HL-60 (cell line): ENCODE measurements at regions not wholly inside any gene's neighbourhood (a gene's known extent, or its start where the extent isn't known, plus 50 kb on each side); places are given as distances from the start of the nearest gene placed in this dataset.

ENCODE experiments used
- GABPA ChIP-seq: IDR thresholded peaks from 2 replicates; pipeline ENCODE4 v1.6.1; 2012; ENCODE audit warnings: low read depth
- TF ChIP-seq, protein P1 (sequence below): IDR thresholded peaks from one replicate; pipeline ENCODE4 v1.5.1; 2011; ENCODE audit warnings: low read length, control low read depth, inconsistent platforms; ENCODE audit not compliant: insufficient read depth
- TF ChIP-seq, protein P2 (sequence below): IDR thresholded peaks from 2 replicates; pipeline ENCODE4 v1.6.1; 2012; ENCODE audit warnings: low read depth; ENCODE audit not compliant: insufficient replicate concordance

DNA sequence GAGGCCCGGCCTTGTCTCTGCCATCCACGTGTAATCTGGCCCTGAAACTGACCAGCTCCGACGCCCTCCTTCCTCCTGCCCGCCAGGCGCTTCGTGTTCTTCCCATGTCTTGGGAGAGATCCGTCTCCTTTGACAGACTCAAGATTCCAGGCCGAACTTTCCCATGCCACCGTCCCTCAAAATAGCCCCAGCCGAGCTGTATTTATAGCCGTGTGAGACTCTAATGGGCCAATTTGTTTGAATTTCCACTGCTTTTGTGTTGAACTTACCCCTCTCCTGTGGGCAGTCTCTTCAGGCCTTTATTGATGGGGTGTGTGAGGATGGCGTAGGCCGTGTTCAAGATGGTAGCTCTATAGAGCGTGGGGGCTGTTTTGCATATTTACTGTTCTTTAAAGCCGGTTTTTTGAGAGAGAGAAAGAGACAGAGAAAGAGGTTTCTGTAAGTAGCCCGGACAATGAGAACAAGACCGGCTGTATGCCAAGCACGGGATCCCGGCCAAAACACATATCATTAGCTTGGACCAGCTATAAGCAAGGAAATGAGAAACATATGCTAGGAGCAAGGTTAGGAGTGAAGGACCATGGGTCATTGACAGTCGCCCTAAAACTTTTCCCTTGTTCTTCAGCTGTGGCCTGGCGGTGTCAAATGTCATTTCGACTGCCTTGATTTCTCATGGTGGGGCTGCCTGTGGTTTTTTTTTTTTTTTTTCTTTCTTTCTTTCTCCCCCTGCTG lies 124.5 kb upstream of the ZFHX3 start:
- TF ChIP-seq, protein P1, sequence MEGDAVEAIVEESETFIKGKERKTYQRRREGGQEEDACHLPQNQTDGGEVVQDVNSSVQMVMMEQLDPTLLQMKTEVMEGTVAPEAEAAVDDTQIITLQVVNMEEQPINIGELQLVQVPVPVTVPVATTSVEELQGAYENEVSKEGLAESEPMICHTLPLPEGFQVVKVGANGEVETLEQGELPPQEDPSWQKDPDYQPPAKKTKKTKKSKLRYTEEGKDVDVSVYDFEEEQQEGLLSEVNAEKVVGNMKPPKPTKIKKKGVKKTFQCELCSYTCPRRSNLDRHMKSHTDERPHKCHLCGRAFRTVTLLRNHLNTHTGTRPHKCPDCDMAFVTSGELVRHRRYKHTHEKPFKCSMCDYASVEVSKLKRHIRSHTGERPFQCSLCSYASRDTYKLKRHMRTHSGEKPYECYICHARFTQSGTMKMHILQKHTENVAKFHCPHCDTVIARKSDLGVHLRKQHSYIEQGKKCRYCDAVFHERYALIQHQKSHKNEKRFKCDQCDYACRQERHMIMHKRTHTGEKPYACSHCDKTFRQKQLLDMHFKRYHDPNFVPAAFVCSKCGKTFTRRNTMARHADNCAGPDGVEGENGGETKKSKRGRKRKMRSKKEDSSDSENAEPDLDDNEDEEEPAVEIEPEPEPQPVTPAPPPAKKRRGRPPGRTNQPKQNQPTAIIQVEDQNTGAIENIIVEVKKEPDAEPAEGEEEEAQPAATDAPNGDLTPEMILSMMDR: no peak
- TF ChIP-seq, protein P2, sequence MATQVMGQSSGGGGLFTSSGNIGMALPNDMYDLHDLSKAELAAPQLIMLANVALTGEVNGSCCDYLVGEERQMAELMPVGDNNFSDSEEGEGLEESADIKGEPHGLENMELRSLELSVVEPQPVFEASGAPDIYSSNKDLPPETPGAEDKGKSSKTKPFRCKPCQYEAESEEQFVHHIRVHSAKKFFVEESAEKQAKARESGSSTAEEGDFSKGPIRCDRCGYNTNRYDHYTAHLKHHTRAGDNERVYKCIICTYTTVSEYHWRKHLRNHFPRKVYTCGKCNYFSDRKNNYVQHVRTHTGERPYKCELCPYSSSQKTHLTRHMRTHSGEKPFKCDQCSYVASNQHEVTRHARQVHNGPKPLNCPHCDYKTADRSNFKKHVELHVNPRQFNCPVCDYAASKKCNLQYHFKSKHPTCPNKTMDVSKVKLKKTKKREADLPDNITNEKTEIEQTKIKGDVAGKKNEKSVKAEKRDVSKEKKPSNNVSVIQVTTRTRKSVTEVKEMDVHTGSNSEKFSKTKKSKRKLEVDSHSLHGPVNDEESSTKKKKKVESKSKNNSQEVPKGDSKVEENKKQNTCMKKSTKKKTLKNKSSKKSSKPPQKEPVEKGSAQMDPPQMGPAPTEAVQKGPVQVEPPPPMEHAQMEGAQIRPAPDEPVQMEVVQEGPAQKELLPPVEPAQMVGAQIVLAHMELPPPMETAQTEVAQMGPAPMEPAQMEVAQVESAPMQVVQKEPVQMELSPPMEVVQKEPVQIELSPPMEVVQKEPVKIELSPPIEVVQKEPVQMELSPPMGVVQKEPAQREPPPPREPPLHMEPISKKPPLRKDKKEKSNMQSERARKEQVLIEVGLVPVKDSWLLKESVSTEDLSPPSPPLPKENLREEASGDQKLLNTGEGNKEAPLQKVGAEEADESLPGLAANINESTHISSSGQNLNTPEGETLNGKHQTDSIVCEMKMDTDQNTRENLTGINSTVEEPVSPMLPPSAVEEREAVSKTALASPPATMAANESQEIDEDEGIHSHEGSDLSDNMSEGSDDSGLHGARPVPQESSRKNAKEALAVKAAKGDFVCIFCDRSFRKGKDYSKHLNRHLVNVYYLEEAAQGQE: no peak
- TF ChIP-seq GABPA: no peak
